H1 (cell line): ENCODE measurements at regions not wholly inside any gene's neighbourhood (a gene's known extent, or its start where the extent isn't known, plus 50 kb on each side); places are given as distances from the start of the nearest gene placed in this dataset.
"Not testable (repeated sequence)": the region's sequence is repeated elsewhere in the genome, so short reads cannot be mapped to it uniquely, and the experiment has no call there.

Source experiments
- CTCF ChIA-PET: fragments of 300-600 bp; sonication (Branson Sonifier 250); formaldehyde crosslinking; loops from one replicate; lab custom pipeline; 2021; ENCODE audit not compliant: partially characterized antibody; lab: Charles Lee
- POLR2A ChIA-PET: fragments of 300-600 bp; sonication (Branson Sonifier 250); formaldehyde crosslinking; loops from one replicate; lab custom pipeline; 2021; ENCODE audit warnings: inconsistent platforms; ENCODE audit not compliant: partially characterized antibody; lab: Charles Lee
- DNase-seq, 2 experiments: peaks; one replicate each; pipeline versions ENCODE4 v3.0.0 to v3.0.0-alpha.2; 2010 to 2022; ENCODE audit warnings: low spot score in 2 of 2, low read depth in 1 of 2, mixed read lengths in 1 of 2
- FAIRE-seq: peaks from 2 replicates; lab custom pipeline; 2011; peaks lifted over from hg19 to GRCh38; lab: Jason Lieb, UNC
- H2AFZ ChIP-seq: 2 replicates; pipeline ENCODE4 v1.8.1; 2012; ENCODE audit warnings: low read length, inconsistent platforms
- H2AK5ac ChIP-seq: 2 replicates; pipeline ENCODE4 v1.6.1; 2013; ENCODE audit warnings: low read depth, low read length
- H2BK120ac ChIP-seq: replicated peaks from 2 replicates; pipeline ENCODE3; 2013; ENCODE audit warnings: low read depth, low read length, inconsistent platforms
- H2BK12ac ChIP-seq: 2 replicates; pipeline ENCODE4 v1.6.1; 2013; ENCODE audit warnings: low read depth, low read length
- H2BK15ac ChIP-seq: 2 replicates; pipeline ENCODE4 v1.6.1; 2013; ENCODE audit warnings: low read length
- H2BK20ac ChIP-seq: 2 replicates; pipeline ENCODE4 v1.6.1; 2013; ENCODE audit warnings: low read length
- H2BK5ac ChIP-seq: 2 replicates; pipeline ENCODE4 v1.6.1; 2013; ENCODE audit warnings: low read depth, low read length
- H3K14ac ChIP-seq: 2 replicates; pipeline ENCODE4 v1.6.1; 2013; ENCODE audit warnings: inconsistent platforms; ENCODE audit not compliant: insufficient read length
- H3K18ac ChIP-seq: 2 replicates; pipeline ENCODE4 v1.6.1; 2013; ENCODE audit warnings: low read length; ENCODE audit errors: extremely low read depth
- H3K23ac ChIP-seq: 2 replicates; pipeline ENCODE4 v1.6.1; 2013; ENCODE audit warnings: inconsistent platforms; ENCODE audit not compliant: insufficient read length
- H3K23me2 ChIP-seq: 2 replicates; pipeline ENCODE4 v1.6.1; 2013; ENCODE audit warnings: low read depth, low read length
- H3K27ac ChIP-seq: 2 replicates; pipeline ENCODE4 v1.6.1; 2011; ENCODE audit warnings: low read depth, low read length, inconsistent platforms
- H3K27me3 ChIP-seq, 4 experiments: replicated peaks in 1 of 4; 1 replicate in 1 of 4; 2 replicates in 3 of 4; pipeline versions ENCODE4 v1.6.1 to v1.8.1; 2011 to 2013; ENCODE audit warnings: low read length in 3 of 4, mild to moderate bottlenecking in 3 of 4, inconsistent platforms in 2 of 4, mixed read lengths in 2 of 4, moderate library complexity in 1 of 4; ENCODE audit not compliant: control insufficient read depth in 3 of 4, insufficient read depth in 3 of 4; ENCODE audit errors: extremely low read depth in 1 of 4
- H3K36me3 ChIP-seq, 4 experiments: 2 replicates each; pipeline versions ENCODE4 v1.6.1 to v1.8.1; 2011 to 2013; ENCODE audit warnings: mild to moderate bottlenecking in 4 of 4, low read length in 3 of 4, moderate library complexity in 2 of 4, control low read depth in 1 of 4, inconsistent platforms in 1 of 4; ENCODE audit not compliant: insufficient read depth in 4 of 4, control insufficient read depth in 2 of 4
- H3K4ac ChIP-seq: replicated peaks from 2 replicates; pipeline ENCODE3; 2013; ENCODE audit warnings: low read length, low read depth, mixed read lengths, inconsistent platforms; ENCODE audit not compliant: insufficient read length
- H3K4me1 ChIP-seq, 4 experiments: replicated peaks in 1 of 4; 1 replicate in 1 of 4; 2 replicates in 3 of 4; pipeline versions ENCODE4 v1.6.1 to v1.8.1; 2011 to 2013; ENCODE audit warnings: low read length in 3 of 4, inconsistent platforms in 2 of 4, mixed read lengths in 1 of 4; ENCODE audit not compliant: insufficient read depth in 4 of 4, control insufficient read depth in 3 of 4
- H3K4me2 ChIP-seq, 2 experiments: 2 replicates each; pipeline versions ENCODE4 v1.6.1 to v1.8.1; 2011 to 2013; ENCODE audit warnings: low read depth in 2 of 2, low read length in 2 of 2, control low read depth in 1 of 2, inconsistent platforms in 1 of 2, mild to moderate bottlenecking in 1 of 2; ENCODE audit not compliant: insufficient read depth in 1 of 2
- H3K4me3 ChIP-seq, 4 experiments: fragments of 200-600, 300-600 bp in 1 of 4; sonication (generic), shearing (Covaris generic), sonication (Bioruptor Twin) in 1 of 4; 2 replicates each; pipeline versions ENCODE4 v1.5.1 to v1.8.1; 2011 to 2016; ENCODE audit warnings: low read length in 4 of 4, low read depth in 3 of 4, control low read depth in 2 of 4, inconsistent platforms in 2 of 4, mild to moderate bottlenecking in 2 of 4, mixed read lengths in 1 of 4, moderate library complexity in 1 of 4; ENCODE audit not compliant: insufficient read depth in 2 of 4; ENCODE audit errors: extremely low read depth in 1 of 4
- H3K56ac ChIP-seq: replicated peaks from 2 replicates; pipeline ENCODE3; 2013; ENCODE audit warnings: low read depth, mild to moderate bottlenecking, mixed read lengths, low read length, inconsistent platforms; ENCODE audit not compliant: insufficient read length
- H3K79me1 ChIP-seq: 2 replicates; pipeline ENCODE4 v1.6.1; 2013; ENCODE audit warnings: low read depth, low read length, control low read depth
- H3K79me2 ChIP-seq, 2 experiments: 2 replicates each; pipeline versions ENCODE4 v1.6.1 to v1.8.1; 2012 to 2013; ENCODE audit warnings: low read length in 2 of 2, mild to moderate bottlenecking in 2 of 2, inconsistent platforms in 1 of 2; ENCODE audit not compliant: insufficient read depth in 2 of 2, control insufficient read depth in 1 of 2
- H3K9ac ChIP-seq, 4 experiments: replicated peaks in 1 of 4; 1 replicate in 1 of 4; 2 replicates in 3 of 4; pipeline versions ENCODE4 v1.6.1 to v1.8.1; 2011 to 2013; ENCODE audit warnings: low read depth in 3 of 4, low read length in 3 of 4, control low read depth in 2 of 4, mild to moderate bottlenecking in 2 of 4, moderate library complexity in 2 of 4, inconsistent platforms in 1 of 4; ENCODE audit errors: extremely low read depth in 1 of 4
- H3K9me3 ChIP-seq, 2 experiments: 2 replicates each; pipeline versions ENCODE4 v1.6.1 to v1.8.1; 2012 to 2013; ENCODE audit warnings: mild to moderate bottlenecking in 2 of 2, moderate library complexity in 2 of 2, control low read depth in 1 of 2, inconsistent platforms in 1 of 2, low read depth in 1 of 2, low read length in 1 of 2, mixed read lengths in 1 of 2; ENCODE audit not compliant: insufficient read depth in 2 of 2
- H4K20me1 ChIP-seq, 2 experiments: replicated peaks in 1 of 2; 2 replicates each; pipeline versions ENCODE3 to v1.8.1; 2011 to 2013; ENCODE audit warnings: inconsistent platforms in 2 of 2, low read length in 2 of 2, mild to moderate bottlenecking in 1 of 2; ENCODE audit not compliant: insufficient read depth in 2 of 2, control insufficient read depth in 1 of 2
- H4K5ac ChIP-seq: 2 replicates; pipeline ENCODE4 v1.6.1; 2013; ENCODE audit warnings: low read length, low read depth, mixed read lengths, inconsistent platforms; ENCODE audit not compliant: insufficient read length
- H4K8ac ChIP-seq: 2 replicates; pipeline ENCODE4 v1.8.0; 2013; ENCODE audit warnings: mild to moderate bottlenecking, moderate library complexity, low read length, inconsistent platforms; ENCODE audit not compliant: insufficient read depth; ENCODE audit errors: extremely low read depth
- H4K91ac ChIP-seq: replicated peaks from 2 replicates; pipeline ENCODE3; 2013; ENCODE audit warnings: low read length, mixed read lengths, inconsistent platforms; ENCODE audit not compliant: insufficient read length
- HDAC6 ChIP-seq: IDR thresholded peaks from one replicate; pipeline ENCODE4 v1.7.1; 2012; ENCODE audit warnings: low read depth, mild to moderate bottlenecking, inconsistent platforms, low read length, moderate library complexity
- NRF1 ChIP-seq: IDR thresholded peaks from 2 replicates; pipeline ENCODE4 v1.6.1; 2011; ENCODE audit warnings: mild to moderate bottlenecking, low read depth, low read length, improper control_type of control experiment
- WGBS, 2 experiments: shearing (Covaris generic) in 1 of 2; methylation state at CpG; one replicate each; pipeline versions ENCODE4 v1.1.6 to v1.1.7; 2013 to 2015; ENCODE audit warnings: low lambda C conversion rate in 2 of 2, mixed read lengths in 2 of 2, inconsistent platforms in 1 of 2, low coverage in 1 of 2, missing lambda C conversion rate in 1 of 2; ENCODE audit not compliant: insufficient replicate concordance in 2 of 2, insufficient coverage in 1 of 2, insufficient read length in 1 of 2; ENCODE audit errors: extremely low coverage in 1 of 2, missing lambda C conversion rate in 1 of 2; 5-methylcytosine and 5-hydroxymethylcytosine counted together

DNA sequence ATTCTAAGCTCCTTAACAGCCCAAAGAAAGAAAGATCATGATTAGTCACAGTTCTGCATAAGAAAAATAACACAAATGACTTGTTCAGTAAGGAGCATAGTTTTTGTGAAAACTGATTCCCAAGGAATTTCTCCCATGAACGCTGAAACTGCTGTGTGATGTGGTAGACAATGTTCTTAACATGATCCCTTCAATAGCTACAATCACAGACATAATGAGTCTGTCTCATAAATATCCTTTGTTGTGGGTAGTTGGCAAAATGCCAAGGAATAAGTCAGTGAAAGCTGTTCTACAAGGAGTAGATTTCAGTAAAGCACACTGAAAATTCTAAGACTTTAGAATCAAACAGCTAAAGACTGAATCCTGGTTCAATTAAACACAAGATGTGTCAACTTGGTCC, 404.8 kb downstream of the HLX start (continued):
- TF ChIP-seq NRF1 (no peak), HDAC6 (no peak)

DNA sequence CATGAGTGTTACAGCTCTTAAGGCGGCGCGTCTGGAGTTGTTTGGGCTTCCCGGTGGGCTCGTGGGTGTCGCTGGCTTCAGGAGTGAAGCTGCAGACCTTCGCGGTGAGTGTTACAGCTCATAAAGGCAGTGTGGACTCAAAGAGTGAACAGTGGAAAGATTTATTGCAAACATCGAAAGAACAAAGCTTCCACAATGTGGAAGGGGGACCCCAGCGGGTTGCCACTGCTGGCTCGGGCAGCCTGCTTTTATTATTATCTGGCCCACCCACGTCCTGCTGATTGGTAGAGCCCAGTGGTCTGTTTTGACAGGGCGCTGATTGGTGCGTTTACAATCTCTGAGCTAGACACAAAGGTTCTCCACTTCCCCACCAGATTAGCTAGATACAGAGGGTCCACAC, 405.7 kb downstream of the HLX start:
- H4K5ac ChIP-seq, H2AK5ac ChIP-seq, H3K23me2 ChIP-seq, H3K4me1 ChIP-seq, FAIRE-seq, H3K4ac ChIP-seq, H3K27ac ChIP-seq, POLR2A ChIA-PET, H2BK20ac ChIP-seq, H4K91ac ChIP-seq, H4K8ac ChIP-seq, H3K79me1 ChIP-seq, H2BK5ac ChIP-seq, H3K23ac ChIP-seq, H2AFZ ChIP-seq, H3K14ac ChIP-seq, H3K18ac ChIP-seq, H3K36me3 ChIP-seq, H2BK12ac ChIP-seq, H3K4me3 ChIP-seq, H2BK15ac ChIP-seq, H3K4me2 ChIP-seq, H3K27me3 ChIP-seq, DNase-seq, H3K9ac ChIP-seq, H4K20me1 ChIP-seq, H3K56ac ChIP-seq, H3K79me2 ChIP-seq, H3K9me3 ChIP-seq, H2BK120ac ChIP-seq: not testable (repeated sequence)
- WGBS, 2 experiments, result 96% methylated on average over 14 of the region's 14 CpGs; no CpG with 5 or more reads in 1 of the 2 experiments
- CTCF ChIA-PET, result interaction anchor here (0.9 to 2.1 kb wide), 4 partner anchors 10 to 145 kb away, joined by 3 to 9 read pairs (median 6); no protein-coding TSS in a partner anchor
